ENCODE measurements at regions not wholly inside any gene's neighbourhood (a gene's known extent, or its start where the extent isn't known, plus 50 kb on each side); places are given as distances from the start of the nearest gene placed in this dataset.

- Histone ChIP-seq H3K9me3 (no peaks in the 10 kb centered on the region), H3K79me2 (ENCODE audit: insufficient read depth) (no peaks in the 10 kb centered on the region), H3K4me3 (ENCODE audit: low read depth in 2 of 2, low read length in 1 of 2) (no peak overlapping the region), H3K4me2 (no peak overlapping the region), H3K36me3 (replicated peaks in 1 of 2; ENCODE audit: control insufficient read depth in 1 of 2, insufficient read depth in 2 of 2, low read length in 1 of 2) (no peaks in the 10 kb centered on the region), H3K27ac (ENCODE audit: low read depth in 2 of 2, low read length in 1 of 2) (no peak overlapping the region), H2AFZ (ENCODE audit: low read depth) (no peak overlapping the region), H3K4me1 (ENCODE audit: control insufficient read depth in 1 of 2, insufficient read depth in 2 of 2, low read depth in 1 of 2, low read length in 1 of 2) (no peaks in the 10 kb centered on the region), H3K9me2 (no peaks in the 10 kb centered on the region), H3K9ac (no peak overlapping the region), H4K20me1 (ENCODE audit: insufficient read depth) (no peaks in the 10 kb centered on the region), H3F3A (replicated peaks; ENCODE audit: insufficient read depth) (no peaks in the 10 kb centered on the region), H3K27me3 (ENCODE audit: insufficient read depth) (no peaks in the 10 kb centered on the region)
- DNase-seq: no peak
- TF ChIP-seq RFX5 (IDR thresholded peaks at IDR 0.05; ENCODE audit: low read length) (no peak), TAF1 (IDR thresholded peaks at IDR 0.05; ENCODE audit: borderline replicate concordance, low read depth, low read length) (no peak), RCOR1 (IDR thresholded peaks at IDR 0.05; ENCODE audit: low read length) (no peak), GATA2 (CRISPR knock-in tag; IDR thresholded peaks at IDR 0.05) (no peak), TEAD4 (IDR thresholded peaks at IDR 0.05; ENCODE audit: borderline replicate concordance, insufficient read depth) (no peak), SIN3A (IDR thresholded peaks at IDR 0.05; ENCODE audit: borderline replicate concordance, low read depth, low read length) (no peak), ELF1 (IDR thresholded peaks at IDR 0.05) (no peak), CTCF (IDR thresholded peaks at IDR 0.05) (no peak), EP300 (IDR thresholded peaks at IDR 0.05; ENCODE audit: borderline replicate concordance in 1 of 2, low read depth in 1 of 2, low read length in 1 of 2) (no peak), EZH2phosphoT487 (IDR thresholded peaks at IDR 0.05; ENCODE audit: borderline replicate concordance, low read depth) (no peak), USF2 (IDR thresholded peaks at IDR 0.05; ENCODE audit: borderline replicate concordance, low read depth, low read length) (no peak), ZBTB33 (IDR thresholded peaks at IDR 0.05; ENCODE audit: borderline replicate concordance, low read depth) (no peak), RXRA (IDR thresholded peaks at IDR 0.05; ENCODE audit: borderline replicate concordance, low read depth) (no peak)
- ChIA-PET CTCF (no interaction called here), POLR2A (no interaction called here)
- WGBS (ENCODE audit: low lambda C conversion rate): 0% methylated on average over 1 of the region's 1 CpG
Observed at GRCh38 chr6:76250666-76251065, 178.2 kb upstream of the IMPG1 start.

- DNase-seq: no peak
Observed at GRCh38 chr6:76247527-76247926, 175.1 kb upstream of the IMPG1 start.

More at GRCh38 chr6:76247527-76247926, 175.1 kb upstream of the IMPG1 start:
- H3K27me3 ChIP-seq (ENCODE audit: insufficient read depth): no peaks in the 10 kb centered on the region
- no peak overlapping the region for H3K4me2 ChIP-seq
- 6% methylated on average over 2 of the region's 2 CpGs for WGBS (ENCODE audit: low lambda C conversion rate)
- ChIA-PET POLR2A (no interaction called here), CTCF (no interaction called here)
- H3K27ac ChIP-seq (ENCODE audit: low read depth in 2 of 2, low read length in 1 of 2): no peak overlapping the region
- TF ChIP-seq RCOR1 (IDR thresholded peaks at IDR 0.05; ENCODE audit: low read length) (no peak), GABPA (IDR thresholded peaks at IDR 0.05; ENCODE audit: low read depth) (no peak), SIN3A (IDR thresholded peaks at IDR 0.05; ENCODE audit: borderline replicate concordance, low read depth, low read length) (no peak)
- H3K36me3 ChIP-seq (replicated peaks in 1 of 2; ENCODE audit: control insufficient read depth in 1 of 2, insufficient read depth in 2 of 2, low read length in 1 of 2): no peaks in the 10 kb centered on the region
- H2AFZ ChIP-seq (ENCODE audit: low read depth): no peak overlapping the region
- H3K9ac ChIP-seq: no peak overlapping the region
- H3K9me2 ChIP-seq: no peaks in the 10 kb centered on the region
- H3K4me3 ChIP-seq (ENCODE audit: low read depth in 2 of 2, low read length in 1 of 2): no peak overlapping the region
- no peaks in the 10 kb centered on the region for H4K20me1 ChIP-seq (ENCODE audit: insufficient read depth)
- no peaks in the 10 kb centered on the region for H3K9me3 ChIP-seq
- no peaks in the 10 kb centered on the region for H3K4me1 ChIP-seq (ENCODE audit: control insufficient read depth in 1 of 2, insufficient read depth in 2 of 2, low read depth in 1 of 2, low read length in 1 of 2)
- H3F3A ChIP-seq (replicated peaks; ENCODE audit: insufficient read depth): no peaks in the 10 kb centered on the region
- no peaks in the 10 kb centered on the region for H3K79me2 ChIP-seq (ENCODE audit: insufficient read depth)

All from SK-N-SH (cell line).